GM12865 (cell line): ENCODE measurements at regions not wholly inside any gene's neighbourhood (a gene's known extent, or its start where the extent isn't known, plus 50 kb on each side); places are given as distances from the start of the nearest gene placed in this dataset.

Experiments
- DNase-seq: peaks from one replicate; pipeline ENCODE4 v3.0.0; 2010; ENCODE audit warnings: low read depth
- H3K4me3 ChIP-seq: 2 replicates; pipeline ENCODE4 v1.5.1; 2011; ENCODE audit warnings: mild to moderate bottlenecking, low read depth, low read length, control low read depth
- TF ChIP-seq, protein P1 (sequence below): IDR thresholded peaks from 2 replicates; pipeline ENCODE4 v1.5.1; 2011; ENCODE audit warnings: low read length, control low read depth, low read depth, inconsistent platforms; ENCODE audit not compliant: insufficient read depth; ENCODE audit errors: missing control alignments

DNA sequence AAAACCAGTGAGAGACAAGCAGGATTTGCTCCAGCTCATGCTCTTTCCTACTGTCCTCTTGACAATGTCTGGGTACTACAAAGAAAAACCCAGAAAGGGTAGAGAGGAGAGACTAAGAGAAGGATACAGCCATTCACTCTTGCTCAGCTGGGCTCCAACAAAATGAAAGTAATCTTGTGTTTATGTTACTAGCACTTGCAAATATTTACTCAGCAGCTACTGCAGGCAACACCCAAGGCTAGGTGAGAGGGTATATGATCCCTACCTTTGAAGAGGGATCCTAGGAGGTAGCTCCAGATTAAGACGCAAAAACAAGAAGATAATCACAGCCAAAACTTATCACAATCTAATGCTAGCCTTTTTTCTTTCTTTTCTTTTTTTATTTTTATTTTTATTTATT, 329.6 kb upstream of the ACVR2A start:
- TF ChIP-seq, protein P1, sequence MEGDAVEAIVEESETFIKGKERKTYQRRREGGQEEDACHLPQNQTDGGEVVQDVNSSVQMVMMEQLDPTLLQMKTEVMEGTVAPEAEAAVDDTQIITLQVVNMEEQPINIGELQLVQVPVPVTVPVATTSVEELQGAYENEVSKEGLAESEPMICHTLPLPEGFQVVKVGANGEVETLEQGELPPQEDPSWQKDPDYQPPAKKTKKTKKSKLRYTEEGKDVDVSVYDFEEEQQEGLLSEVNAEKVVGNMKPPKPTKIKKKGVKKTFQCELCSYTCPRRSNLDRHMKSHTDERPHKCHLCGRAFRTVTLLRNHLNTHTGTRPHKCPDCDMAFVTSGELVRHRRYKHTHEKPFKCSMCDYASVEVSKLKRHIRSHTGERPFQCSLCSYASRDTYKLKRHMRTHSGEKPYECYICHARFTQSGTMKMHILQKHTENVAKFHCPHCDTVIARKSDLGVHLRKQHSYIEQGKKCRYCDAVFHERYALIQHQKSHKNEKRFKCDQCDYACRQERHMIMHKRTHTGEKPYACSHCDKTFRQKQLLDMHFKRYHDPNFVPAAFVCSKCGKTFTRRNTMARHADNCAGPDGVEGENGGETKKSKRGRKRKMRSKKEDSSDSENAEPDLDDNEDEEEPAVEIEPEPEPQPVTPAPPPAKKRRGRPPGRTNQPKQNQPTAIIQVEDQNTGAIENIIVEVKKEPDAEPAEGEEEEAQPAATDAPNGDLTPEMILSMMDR: no peak
- H3K4me3 ChIP-seq: no peak overlapping the region
- DNase-seq: no peak

DNA sequence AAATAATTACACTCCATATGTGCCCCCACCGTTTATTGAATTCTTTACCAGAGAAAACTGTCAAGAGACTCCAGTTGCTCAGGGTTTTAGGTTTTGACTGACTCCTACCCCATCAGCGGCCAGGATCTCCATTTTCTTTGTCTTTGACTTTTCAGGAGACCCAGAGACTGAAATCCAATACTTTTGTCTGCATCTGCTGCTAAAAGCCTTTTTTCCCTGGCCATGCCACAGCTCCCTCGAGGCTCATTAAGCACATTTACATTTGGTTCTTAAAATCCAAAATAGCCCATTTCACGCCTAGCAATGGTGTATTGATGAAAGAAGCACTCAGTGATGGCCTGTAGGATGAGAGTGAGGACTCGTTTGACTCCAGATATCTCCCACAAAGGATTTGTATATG, 332.6 kb upstream of the ACVR2A start:
- H3K4me3 ChIP-seq: no peak overlapping the region
- DNase-seq: no peak
- TF ChIP-seq, protein P1: no peak

DNA sequence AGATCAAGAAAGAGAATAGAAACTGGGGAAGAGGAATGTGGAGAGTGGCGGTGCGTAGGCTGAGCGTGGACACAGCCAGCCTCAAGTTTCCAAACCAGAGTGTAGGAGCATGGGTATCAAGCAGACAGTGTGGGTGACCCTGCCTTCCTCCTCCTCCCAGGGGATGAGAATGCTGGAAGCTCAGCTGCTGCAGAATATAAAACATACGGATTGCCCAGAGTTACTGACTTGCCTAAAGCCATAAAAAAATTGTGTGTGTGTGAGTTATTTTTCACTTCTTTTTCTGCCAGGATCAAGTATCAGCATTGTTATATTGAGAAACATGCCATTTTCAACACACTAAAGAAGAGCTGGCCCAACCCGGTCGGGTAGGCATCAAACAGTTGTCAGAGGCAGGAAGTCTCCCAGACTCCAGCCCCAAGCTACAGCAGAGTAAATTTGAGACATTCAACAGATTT, 333.3 kb upstream of the ACVR2A start:
- TF ChIP-seq, protein P1: no peak
- DNase-seq: no peak
- H3K4me3 ChIP-seq: no peak overlapping the region

DNA sequence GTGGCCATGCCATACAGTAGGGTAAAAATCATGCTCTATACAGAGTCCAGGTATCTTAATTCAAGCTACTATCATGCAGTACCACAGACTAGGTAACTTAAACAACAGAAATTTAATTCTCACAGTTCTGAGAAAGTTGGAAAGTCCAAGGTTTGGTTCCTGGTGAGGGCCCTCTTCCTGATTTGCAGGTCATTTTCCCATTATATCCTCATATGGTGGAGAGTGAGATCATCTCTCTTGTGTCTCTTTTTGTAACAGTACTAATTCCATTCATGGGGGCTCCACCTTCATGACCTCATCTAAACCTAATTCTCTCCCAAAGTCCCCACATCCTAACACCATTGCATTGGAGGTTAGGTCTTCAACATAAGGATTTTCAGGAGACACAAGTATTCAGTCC, 335.0 kb upstream of the ACVR2A start:
- no peak overlapping the region for H3K4me3 ChIP-seq
- DNase-seq: no peak
- TF ChIP-seq, protein P1: no peak

DNA sequence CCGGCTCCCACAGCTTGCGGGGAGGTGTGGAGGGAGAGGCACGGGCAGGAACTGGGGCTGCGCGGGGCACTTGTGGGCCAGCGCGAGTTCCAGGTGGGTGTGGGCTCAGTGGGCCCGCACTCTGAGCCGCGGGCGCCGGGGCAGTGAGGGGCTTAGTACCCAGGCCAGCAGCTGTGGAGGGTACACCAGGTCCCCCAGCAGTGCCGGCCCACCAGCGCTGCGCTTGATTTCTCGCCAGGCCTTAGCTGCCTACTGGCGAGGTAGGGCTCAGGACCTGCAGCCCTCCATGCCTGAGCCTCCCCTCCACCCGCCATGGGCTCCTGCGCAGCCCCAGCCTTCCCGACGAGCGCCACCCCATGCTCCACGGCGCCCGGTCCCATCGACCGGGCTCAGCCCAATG, 337.9 kb upstream of the ACVR2A start:
- TF ChIP-seq, protein P1: no peak
- no peak for DNase-seq
- no peak overlapping the region for H3K4me3 ChIP-seq

DNA sequence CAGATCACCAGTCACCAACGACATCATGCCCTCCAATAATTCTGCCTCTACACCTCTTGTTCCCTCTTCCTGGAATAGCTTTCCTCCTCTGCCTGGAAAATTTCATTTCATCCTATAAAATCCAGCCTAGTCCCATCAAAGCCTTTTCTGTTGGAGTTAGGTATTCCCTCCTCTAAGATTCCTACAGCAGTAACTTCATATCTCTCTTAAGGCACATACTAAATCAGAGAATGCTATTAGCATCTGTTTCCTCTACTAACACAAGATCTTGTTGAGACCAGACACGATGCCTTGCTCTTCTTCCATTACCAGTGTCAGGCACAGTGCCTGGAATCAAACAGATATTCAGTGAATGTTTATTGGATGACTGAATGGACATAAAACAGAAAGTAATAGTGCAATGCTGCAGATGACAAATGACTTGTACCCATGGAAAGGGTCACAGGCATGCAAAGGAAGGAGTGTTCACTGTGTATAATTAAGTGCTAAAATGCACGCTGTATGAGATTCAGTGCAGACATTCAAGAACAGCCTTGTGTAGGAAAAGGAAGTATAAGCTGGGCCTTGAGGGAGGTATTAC, 342.0 kb upstream of the ACVR2A start:
- DNase-seq: no peak
- H3K4me3 ChIP-seq: no peak overlapping the region
- TF ChIP-seq, protein P1: no peak

DNA sequence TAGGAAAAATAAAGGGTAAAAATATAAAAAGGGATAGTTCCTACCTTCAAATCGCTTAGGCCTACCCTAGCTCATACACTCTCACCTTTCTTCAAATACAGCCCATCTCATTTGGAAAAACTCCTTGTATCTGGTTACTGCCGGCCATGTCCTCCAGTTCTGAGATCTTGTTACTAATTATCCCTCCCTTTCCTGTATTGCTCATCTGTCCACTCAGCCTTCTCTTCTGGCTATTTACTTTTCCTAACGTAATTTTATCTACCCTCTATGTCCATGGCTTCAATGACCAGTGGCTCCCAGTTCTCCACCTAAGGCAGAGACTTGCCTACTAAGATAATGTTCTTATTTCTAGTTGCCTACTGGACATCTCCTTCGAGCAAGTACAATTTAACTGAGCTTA, 342.9 kb upstream of the ACVR2A start:
- DNase-seq: no peak
- TF ChIP-seq, protein P1: no peak
- H3K4me3 ChIP-seq: no peak overlapping the region
